ENCODE measurements at regions not wholly inside any gene's neighbourhood (a gene's known extent, or its start where the extent isn't known, plus 50 kb on each side); places are given as distances from the start of the nearest gene placed in this dataset.

DNA sequence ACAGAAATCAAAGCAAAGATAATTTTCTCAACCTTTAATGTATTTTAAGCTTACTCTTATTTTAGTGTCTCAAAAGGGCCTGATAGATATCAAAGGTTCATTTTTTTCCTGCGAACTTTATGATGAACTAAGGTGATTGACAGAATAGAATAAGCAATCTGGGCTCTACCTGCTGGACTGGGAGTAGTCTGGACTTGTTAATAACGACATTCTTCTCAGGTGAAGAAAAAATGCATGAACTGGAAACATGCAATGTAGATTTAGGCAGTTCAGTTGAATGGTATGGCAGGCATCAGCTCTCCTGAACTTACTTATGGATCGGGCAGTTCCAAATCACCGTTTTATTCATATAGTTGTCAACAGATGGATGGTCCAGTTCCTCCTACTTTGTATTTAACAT is 189.7 kb upstream of the ZBTB20 start:
- no peak for DNase-seq

DNA sequence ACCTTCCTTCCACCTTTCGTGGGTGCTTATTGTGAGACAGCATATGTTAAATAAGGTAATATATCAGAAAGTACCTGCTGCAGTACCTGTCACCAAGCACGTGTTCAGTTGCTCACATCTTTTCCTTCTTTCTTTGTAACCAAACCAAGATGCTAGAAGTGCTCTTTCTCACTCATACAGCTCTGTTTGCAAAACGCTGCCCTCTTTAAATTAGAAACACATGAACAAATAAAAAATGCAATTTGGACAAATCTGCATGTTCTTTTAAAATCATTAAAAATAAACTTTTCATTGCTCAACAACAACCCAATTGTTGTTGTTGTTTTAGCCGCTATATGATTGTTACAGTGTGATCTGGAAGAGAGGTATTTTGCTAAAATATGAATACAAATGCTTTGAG is 193.5 kb upstream of the ZBTB20 start:
- no peak for DNase-seq

DNA sequence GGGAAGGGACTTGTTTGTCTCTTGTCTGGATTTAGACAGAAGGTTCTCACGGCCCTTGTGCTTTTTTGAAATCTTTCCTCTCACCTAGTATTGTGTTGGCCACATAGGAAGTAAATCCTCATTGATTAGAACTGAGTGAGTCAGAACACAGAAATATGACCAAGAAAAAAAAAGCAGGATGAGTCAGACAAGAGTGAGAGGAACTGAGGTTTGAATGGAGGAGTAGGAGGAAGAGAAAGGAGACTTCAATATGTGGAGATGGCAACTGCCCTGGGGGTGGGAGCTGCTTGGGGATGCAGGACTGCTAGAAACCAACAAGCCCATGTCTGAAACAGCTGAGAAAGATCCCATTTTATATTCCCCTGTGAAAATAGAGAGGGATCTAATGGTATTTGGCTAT is 194.1 kb upstream of the ZBTB20 start:
- no peak for DNase-seq

DNA sequence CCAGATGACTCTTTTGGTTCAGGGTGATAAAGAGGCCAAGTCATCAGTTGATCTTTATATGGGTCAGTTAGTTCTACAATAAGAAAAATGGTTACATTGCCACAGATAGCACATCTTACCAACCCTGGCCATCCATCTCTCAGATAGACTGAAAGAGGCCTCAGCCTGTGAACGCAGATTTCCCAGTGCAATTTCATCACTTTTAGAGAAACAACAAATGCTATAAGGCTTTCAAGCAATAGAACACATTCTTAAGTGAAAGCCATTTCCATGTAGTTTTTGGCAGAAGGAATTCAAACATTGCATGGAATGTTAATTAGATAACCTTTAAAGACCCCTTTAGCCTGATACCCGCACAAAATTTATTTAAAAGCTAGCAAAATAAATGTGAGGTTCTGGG is 200.6 kb upstream of the ZBTB20 start:
- DNase-seq, result no peak

DNA sequence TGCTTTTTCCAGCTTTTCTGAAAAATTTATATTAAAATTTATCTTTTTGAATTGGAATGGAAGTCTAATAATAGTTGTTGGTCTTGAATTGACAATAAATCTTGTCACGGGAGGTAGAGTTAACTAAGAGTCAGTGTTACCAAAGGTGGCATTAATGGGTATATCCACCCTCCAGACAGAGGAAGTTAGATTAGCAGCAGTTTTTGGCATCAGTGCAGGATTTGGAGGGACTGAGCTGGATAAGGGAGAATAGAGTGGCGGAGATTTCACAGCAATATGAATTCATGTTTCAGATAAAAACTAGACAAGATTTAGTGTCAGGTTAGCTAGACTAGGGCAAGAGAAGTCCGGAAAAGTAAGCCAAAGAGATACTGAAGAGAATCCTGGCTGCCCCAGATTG is 201.3 kb upstream of the ZBTB20 start:
- DNase-seq, result no peak

DNA sequence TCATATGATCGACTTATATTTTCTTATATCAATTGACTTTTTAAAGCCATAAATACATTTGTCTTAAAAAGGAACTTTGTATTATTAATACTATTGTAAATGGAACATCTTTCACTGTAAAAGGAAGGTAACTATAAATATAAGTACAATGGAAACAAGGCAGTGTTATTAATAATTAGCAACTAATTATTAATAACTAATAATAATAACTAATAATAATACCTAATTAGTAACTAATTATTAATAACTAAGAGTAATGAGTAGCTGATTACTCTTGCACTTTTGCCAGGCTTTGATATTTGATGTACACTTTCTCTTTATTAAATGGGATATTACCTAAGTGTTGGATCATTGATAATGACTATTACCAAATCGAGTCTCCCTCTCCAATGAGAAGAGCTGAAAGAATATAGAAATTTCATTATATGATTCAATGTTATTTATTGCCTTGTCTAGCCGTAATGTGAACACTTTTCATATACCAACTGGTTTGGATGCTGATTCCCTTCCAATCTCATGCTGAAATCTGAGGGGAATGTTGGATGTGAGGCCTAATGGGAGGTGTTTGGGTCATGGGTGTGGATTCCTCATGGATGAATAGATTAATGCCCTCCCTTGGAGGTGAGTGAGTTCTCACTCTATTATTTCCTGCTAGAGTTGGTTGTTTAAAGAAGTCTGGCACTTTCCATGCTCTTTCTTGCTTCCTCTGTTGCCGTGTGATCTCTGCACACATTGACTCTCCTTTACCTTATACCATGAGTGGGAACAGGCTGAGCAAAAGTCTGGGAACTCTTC is 202.1 kb upstream of the ZBTB20 start:
- no peak for DNase-seq

DNA sequence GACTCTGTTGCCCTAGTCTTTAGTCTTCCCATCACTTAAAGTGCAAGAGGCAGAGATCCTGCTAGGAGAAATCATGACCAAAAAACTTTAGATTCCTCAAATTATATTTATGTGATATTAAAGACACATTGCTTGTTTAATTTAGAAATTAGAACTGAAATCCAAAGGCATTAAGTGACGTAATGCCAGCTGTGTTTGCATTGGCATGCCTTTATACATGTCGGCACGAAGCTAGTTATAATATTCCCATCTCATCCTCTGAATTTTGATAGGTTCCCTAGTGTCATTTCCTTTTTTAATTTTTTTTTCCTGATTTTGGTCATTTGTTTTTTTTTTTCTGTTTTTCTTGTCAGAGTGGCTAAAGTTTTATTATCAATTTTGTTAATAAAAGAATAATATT is 203.5 kb upstream of the ZBTB20 start:
- DNase-seq, result no peak

DNA sequence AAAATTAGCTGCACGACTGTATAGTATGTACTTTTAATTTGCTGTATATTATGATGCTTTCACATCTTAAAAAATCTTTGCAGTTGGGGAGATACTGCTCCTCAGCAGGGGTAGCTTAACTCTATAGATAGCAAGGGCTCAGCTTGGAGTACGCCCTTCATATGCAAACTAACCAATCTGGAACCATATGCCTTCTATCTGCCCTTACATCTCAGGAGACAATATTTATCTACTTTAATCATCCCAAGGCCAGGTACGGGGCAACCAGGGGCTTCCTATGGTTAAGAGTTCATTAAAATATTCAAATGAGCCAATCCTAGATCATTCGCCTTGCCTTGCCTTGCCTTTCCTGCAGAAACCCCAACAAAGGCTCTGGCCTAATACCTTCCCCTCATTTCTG is 204.1 kb upstream of the ZBTB20 start:
- no peak for DNase-seq

DNA sequence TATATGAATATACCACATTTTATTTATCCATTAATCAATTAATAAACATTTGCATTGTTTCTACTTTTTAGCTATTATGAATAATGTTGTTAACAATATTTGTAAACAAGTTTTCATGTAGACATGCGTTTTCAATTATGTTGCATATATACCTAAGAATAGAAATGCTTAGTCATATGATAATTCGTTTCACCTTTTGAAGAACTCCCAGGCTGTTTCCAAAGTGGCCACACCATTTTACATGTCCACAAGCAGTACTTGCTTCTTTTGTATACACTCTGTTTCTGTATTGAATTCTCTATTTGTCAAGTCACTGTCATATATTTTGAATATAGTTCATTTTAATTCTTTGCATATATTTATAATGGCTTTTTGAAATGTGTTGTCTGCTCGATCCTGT is 206.9 kb upstream of the ZBTB20 start:
- DNase-seq, result no peak

DNA sequence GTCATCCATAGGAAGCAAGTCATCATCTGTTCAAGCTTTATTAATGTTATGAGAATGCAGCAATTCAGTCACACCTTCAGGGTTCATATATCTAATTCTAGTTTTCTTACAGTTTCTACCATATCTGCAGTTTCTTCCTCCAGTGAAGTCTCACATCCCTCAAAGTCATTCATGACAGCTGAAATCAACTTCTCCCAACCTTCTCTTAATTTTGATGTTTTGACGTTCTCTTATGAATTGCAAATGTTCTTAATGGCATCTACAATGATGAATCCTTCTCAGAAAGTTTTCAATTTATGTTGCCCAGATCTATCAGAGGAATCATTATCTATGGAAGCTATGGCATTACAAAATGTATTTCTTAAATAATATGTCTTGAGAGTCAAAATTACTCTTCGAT is 210.4 kb upstream of the ZBTB20 start:
- DNase-seq, result no peak

DNA sequence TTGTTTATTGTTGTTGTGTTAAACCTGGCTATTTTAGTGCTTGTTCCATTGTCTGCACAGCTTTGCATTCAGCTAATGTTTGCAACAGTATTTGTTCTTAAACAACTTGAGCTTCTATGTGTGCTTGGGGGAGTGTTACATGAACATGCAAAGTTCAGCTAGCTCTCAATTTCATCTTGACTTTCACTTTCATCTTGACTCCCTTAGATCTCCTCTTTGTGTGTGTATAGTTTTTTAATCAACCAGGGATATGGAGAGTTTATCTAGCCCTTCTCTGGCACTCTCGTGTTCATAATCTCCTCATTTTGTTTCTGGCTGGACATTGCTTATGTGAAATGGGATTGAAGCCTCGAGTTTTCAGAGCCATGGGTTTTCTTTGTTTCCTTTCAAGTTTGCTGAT is 212.4 kb upstream of the ZBTB20 start:
- DNase-seq, result no peak

DNA sequence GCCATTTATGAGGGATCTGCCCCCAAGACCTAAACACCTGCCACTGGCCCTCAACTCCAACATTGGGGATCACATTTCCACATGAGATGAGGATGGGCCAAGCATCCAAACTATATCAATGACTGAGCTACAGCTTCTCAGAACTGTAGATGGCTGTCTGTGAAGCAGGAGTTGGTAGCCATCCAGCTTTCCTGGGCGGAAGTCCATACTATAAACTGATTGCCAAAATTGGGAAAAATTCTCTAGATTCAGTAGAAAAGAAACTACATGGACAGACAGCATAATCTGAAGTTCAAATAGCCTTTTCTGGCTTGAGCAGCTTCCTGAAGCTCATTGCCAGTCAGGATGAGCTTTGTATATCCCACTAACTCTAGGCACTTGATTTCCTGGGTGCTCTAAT is 214.7 kb upstream of the ZBTB20 start:
- no peak for DNase-seq

DNA sequence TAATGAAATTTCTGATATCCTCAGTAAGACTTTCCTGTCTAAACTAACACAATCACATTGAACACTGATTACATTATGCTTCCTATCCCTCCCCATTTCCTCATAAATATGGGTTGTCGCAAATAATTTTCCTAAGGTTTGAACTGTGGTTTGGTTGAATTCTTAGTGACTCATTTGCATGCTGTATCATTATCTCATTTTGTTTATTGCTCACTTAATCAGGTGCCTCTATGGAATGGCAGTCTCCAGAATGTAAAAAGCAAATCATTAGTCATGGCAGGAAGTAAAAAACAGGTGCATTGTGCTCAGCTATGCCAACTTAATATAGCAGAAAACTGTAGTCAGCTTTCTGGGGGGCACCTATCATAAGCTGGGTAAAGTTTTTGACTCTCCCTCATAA is 216.0 kb upstream of the ZBTB20 start:
- DNase-seq, result no peak

DNA sequence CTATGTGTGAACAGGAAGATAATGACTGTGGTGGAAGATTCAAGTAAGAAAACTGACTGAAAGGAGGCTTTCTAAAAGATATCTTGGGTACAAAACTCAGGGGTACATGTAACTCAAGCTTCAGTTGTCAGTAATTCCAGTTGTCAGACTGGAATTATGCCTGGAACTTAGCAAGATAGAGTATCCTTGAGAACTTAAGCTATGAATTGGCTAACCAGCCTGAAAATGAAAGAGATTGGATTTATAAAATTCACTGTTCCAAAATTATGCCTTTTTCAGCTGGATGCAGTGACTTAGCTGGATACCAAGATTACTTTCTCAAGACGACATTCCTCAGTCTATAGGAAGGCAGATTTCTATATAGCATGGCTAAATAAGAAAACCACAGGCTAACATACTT is 221.9 kb upstream of the ZBTB20 start:
- DNase-seq, result no peak

DNA sequence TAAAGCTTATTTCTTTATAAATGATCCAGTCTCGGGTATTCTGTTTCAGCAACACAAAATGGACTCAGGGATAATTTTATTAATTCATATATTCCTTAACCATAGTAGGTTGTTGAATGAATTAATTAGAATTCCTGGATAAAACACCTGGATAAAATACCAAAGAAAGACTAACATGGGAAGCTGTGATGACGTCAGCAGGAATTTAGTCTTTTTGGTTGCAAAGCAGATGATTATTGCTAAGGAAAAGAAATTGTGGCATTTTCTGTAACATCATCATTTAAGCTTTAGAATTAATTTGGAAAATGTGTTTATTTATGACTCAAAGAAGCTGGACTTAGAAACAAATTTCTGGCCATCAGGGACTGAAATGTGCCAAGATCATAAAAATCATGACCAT is 228.3 kb upstream of the ZBTB20 start:
- no peak for DNase-seq

DNA sequence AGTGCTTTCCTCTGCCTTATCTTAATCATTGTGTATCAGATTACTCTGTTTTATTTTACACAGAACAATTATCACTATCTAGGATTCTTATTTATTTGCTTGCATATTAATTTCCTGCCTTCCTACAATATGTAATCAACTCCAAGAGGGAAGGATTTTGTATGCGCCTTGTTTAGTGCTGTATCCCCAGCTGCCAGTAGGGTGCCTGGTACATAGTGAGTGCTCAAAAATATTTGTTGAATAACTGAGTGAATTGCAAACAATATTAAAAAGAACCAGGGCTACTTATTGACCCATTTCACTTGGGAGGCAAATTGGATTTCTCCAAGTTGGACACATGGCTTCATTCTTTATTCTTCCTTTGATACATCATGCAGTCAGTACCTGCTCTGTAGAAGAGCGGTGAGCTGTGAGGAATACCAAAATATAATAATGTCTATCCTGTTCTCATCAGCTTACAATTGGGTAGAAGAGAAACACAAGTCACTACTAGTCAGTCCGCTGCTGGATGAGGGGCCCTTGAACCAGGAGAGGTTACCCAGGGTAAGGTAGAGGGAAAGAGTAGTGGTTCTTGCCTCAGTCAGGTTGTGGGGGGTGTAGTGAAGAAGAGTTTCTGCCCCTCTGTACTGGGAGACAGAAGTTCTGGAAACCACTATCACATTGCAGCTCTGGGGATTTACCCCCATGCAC is 233.9 kb upstream of the ZBTB20 start:
- no peak for DNase-seq

DNA sequence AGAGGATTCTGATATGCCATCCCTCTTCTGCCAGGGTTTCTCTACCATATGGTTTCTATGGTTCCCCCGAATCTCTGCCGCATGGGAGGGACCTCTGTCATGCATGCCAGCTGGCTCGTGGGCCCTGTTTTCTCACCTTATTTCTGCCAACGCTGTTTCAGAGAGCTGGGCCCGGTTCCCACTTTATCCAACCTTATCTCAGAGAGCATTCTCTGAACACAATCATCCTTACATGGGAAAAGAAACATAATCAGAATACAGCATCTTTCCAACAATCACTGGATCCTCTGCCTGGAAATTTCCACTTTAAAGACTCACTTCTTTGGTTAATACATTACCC is 234.5 kb upstream of the ZBTB20 start:
- DNase-seq, result no peak

DNA sequence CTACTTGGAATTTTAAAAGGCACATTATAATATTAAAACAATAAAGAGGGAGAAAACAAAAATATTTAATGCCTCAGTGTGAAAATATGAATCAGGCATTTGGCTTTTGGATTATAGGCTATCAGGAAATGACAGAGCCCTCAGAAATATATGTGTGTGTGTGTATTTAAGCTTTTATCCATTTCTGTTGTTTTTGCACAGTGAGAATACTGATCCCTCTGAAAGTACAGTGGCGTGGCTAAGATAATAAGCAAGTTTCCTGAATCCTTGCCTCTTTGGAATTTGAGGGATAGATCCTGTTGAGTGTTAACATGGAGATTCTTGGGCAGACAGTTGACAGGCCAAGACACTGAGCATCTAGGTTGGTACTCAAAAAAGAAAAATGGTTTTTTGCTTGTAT is 234.8 kb upstream of the ZBTB20 start:
- DNase-seq, result no peak

DNA sequence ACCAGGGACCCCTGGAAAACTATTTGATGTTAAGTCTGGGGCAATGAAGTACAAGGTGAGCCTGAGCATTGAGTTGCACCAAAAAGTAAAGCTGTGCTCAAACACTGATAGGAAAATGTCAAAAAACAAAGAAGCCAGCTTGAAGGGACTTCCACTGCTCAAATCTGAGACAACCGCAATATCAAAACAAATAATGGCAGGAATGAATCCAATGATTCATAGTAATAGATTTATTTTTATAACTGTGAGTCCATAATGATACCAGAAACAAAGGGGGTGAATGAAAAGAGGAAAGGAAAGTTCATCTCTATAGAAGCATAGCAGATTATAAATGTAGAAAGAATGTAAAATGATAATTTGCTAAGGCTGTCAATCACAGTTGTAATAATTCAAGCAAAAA is 237.3 kb upstream of the ZBTB20 start:
- no peak for DNase-seq

DNA sequence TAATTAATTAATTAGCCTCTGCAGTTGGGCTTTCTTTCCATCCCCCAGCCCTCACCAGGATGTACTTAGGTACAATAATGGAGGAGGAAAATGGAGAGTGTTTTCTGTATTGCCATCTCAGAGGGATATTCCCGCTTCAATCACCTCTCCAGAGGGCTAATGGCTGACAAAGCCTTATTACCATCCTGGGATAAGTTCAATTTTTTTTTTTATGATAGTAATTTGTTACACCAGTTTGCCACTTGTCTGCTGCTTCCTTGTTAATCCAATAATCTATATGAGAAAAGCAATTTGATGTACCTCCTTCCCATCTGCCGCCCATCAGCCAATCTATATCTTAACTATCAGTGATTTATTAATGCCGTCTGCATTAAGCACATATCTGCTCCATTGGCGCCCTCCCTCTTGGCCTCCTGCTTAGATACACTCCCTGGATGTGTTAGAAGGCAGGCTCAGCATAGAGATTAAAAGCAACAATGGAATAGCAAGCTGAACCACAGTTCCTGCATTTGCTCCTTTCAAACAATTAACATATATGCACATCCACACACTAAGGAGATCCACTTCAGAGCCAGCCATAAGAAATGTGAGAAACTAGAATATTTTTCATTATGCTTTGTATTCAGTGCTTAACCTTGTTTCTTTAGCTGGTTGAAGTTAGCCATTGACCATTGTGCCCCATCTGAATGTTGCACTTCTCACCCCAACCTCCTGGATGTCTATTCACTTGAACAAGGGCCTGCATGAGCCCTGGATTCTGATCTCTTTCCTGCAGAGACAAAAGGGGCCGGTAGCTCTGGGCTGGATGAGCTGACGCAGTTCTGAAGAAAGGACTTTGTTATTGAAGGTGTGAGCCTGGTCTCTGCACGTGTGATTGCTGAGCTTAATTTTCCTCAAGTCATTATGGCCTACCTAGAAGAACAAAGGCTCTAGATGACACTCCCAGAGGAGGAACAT is 237.3 kb upstream of the GAP43 start:
- no peak for DNase-seq

DNA sequence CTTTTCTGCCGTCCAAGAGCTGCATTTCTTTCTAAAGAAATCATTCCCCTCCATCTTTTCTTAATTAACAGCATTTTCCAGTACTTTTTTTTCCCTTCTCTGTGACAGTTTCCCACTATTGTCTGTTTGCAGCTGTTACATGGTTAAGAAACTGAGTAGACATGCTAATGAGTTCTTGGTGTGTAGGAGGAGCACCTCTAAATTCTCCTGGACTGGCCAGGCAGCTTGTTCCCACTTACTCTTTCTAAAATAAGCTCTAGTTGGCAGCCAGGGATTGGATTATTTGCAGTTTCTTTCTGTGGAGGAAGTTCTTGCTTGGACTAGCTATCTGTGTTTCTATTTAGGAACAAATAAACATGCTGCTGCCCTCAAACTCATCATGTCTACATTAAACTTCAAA is 235.1 kb upstream of the GAP43 start:
- no peak for DNase-seq

DNA sequence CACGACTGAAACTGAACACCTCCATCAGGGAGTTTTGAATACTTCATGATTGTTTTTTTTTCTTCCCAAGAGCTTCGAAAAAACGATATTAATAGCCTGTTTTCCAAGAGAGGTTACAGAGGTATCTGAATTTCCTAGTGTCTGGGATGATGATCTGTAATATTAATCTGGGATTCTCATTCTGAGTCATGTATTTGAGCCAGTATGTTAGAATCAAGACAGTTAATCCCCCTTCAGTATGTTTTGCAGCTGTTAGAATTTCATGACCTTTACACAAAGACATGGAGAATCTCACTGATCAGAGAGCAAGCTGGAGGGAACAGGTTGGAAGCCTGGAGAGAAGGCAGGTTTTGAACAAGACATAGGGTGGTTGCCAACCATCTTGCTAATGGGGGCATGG is 234.5 kb upstream of the GAP43 start:
- DNase-seq, result no peak

DNA sequence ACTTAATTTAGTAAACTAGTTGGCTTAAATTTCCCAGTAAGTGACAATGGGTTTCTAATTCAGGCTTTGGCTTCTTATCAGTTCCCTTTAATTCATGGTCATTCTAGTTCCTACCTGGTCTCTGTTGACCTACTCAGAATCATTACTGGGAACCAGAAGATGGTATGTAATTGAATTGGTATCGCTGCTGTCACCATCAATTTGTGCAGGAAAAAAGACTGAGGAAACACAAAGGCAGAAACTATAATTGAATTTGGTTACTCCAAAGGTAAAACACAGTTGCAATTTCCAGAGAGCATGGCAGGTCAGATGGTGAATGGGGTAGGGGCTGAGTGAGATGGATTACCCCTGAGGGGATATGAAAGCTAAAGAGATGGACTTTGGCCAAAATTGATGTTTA is 226.5 kb upstream of the GAP43 start:
- no peak for DNase-seq

DNA sequence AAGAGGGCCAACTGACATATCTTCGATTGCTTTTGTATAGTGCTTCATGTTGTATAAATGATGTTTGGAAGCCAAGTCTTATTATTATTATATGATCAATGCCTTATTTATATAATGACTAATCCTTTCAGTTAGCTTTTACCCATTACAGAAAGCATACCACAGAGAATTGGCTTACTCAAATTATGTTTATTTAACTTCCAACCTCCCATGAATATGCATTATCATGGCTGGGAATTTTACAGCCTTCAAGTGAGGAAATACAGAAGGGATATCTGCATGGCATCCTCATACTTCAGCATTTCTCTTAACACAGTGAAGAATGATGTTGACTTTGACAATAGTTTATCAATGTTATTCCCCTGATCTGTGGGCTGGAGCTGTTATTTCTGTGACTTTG is 225.9 kb upstream of the GAP43 start:
- DNase-seq, result no peak

All from AML-193 (cell line).